Mesothelial cell of epicardium (in vitro differentiated cells): ENCODE measurements at regions not wholly inside any gene's neighbourhood (a gene's known extent, or its start where the extent isn't known, plus 50 kb on each side); places are given as distances from the start of the nearest gene placed in this dataset.

Experiments
- DNase-seq, 2 experiments: peaks; one replicate each; pipeline ENCODE4 v3.0.0; 2021; ENCODE audit warnings: low spot score in 2 of 2; ENCODE audit not compliant: unreplicated experiment in 2 of 2
- H3K27ac Mint-ChIP-seq: 2 replicates; pipeline ENCODE4 v1.8.0; 2021; ENCODE audit warnings: mixed read lengths
- H3K27me3 Mint-ChIP-seq: 2 replicates; pipeline ENCODE4 v1.8.0; 2021; ENCODE audit warnings: low read depth, mixed read lengths
- H3K36me3 Mint-ChIP-seq: 2 replicates; pipeline ENCODE4 v1.8.0; 2021; ENCODE audit warnings: mixed read lengths
- H3K4me1 Mint-ChIP-seq: 2 replicates; pipeline ENCODE4 v1.8.0; 2021; ENCODE audit warnings: mixed read lengths
- H3K4me3 Mint-ChIP-seq: 2 replicates; pipeline ENCODE4 v1.8.0; 2021; ENCODE audit warnings: mild to moderate bottlenecking, moderate library complexity, mixed read lengths
- H3K9me3 Mint-ChIP-seq: 2 replicates; pipeline ENCODE4 v1.8.0; 2021; ENCODE audit warnings: mixed read lengths
- TF ChIP-seq, protein P1 (sequence below): fragments of 200-600 bp; sonication (generic); IDR thresholded peaks from one replicate; pipeline ENCODE4 v1.5.0; 2021; ENCODE audit warnings: antibody characterized with exemption; ENCODE audit not compliant: unreplicated experiment

DNA sequence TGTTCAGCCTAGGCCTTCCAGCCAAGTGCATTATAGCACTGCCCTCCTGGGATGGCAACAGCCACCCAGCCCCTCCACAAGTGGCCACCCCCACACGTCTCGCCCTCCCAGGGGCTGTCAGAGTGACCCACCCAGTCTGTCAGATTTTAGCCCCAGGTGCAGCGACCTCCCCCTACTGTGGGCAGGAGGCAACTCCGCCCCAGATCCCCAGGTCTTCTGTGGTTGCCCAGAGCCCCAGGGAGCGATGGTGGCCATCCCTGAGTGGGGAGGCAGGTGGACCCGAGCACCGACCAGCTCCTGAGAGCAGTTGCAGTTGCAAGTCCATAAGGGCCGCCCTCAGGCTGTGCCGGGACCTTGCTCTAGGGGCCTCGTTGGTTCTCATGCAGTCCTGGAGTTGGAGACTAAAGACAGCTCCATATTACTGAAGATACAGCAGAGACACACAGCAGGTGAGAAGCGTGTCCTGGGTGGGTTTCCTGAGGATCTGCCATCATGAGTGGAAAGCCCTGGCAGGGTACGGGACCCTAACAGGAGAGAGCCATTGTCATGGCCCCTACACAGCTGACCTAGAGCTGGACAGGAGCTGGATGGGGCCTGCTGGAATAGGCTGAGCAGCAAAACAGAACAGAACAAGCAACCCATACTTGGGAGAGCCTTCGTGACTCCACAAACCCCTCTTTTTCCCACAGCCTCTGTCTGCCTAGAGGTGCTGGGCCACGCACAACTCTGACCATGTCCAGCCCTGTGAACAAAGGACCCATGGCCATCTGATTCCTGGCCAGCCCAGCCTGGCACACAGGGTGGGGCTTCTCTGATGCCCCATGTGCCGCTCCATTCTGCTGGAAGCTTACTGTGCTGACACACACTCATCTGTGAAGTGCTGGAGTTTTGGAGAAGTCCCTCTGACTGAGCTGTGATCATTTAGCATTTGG lies 110.3 kb upstream of the ALDH1A3 start:
- Mint-ChIP-seq H3K27ac (no peak overlapping the region), H3K9me3 (no peaks in the 10 kb centered on the region), H3K36me3 (peaks cover 2% of the 10 kb centered on the region), H3K4me3 (no peak overlapping the region), H3K4me1 (peaks cover 43% of the 10 kb centered on the region), H3K27me3 (no peaks in the 10 kb centered on the region)
- peak in 1 of 2 experiments; percentile 36 for DNase-seq
- TF ChIP-seq, protein P1, sequence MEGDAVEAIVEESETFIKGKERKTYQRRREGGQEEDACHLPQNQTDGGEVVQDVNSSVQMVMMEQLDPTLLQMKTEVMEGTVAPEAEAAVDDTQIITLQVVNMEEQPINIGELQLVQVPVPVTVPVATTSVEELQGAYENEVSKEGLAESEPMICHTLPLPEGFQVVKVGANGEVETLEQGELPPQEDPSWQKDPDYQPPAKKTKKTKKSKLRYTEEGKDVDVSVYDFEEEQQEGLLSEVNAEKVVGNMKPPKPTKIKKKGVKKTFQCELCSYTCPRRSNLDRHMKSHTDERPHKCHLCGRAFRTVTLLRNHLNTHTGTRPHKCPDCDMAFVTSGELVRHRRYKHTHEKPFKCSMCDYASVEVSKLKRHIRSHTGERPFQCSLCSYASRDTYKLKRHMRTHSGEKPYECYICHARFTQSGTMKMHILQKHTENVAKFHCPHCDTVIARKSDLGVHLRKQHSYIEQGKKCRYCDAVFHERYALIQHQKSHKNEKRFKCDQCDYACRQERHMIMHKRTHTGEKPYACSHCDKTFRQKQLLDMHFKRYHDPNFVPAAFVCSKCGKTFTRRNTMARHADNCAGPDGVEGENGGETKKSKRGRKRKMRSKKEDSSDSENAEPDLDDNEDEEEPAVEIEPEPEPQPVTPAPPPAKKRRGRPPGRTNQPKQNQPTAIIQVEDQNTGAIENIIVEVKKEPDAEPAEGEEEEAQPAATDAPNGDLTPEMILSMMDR = no peak

DNA sequence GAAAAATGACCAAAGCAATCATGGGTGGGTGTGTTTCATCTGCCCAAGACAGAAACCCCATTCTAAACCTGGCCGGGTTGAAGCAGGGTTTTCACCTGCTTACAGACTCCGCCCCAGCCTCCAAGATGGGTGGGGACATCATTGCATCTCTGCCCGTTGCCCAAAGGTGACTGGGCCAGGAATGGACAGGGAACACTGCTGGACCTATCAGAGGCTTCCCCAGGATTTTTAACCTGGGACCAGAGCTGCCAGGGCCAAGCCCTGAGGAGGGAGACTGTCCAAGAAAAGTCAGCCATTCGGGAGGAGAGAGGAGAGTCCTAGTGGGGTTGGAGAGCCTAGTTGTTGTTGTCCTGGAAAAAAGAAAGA lies 109.7 kb upstream of the ALDH1A3 start:
- Mint-ChIP-seq H3K27ac (no peak overlapping the region), H3K4me3 (no peak overlapping the region), H3K9me3 (no peaks in the 10 kb centered on the region), H3K36me3 (peaks cover 2% of the 10 kb centered on the region), H3K27me3 (no peaks in the 10 kb centered on the region), H3K4me1 (peaks cover 43% of the 10 kb centered on the region)
- TF ChIP-seq, protein P1 = no peak
- DNase-seq = no peak

DNA sequence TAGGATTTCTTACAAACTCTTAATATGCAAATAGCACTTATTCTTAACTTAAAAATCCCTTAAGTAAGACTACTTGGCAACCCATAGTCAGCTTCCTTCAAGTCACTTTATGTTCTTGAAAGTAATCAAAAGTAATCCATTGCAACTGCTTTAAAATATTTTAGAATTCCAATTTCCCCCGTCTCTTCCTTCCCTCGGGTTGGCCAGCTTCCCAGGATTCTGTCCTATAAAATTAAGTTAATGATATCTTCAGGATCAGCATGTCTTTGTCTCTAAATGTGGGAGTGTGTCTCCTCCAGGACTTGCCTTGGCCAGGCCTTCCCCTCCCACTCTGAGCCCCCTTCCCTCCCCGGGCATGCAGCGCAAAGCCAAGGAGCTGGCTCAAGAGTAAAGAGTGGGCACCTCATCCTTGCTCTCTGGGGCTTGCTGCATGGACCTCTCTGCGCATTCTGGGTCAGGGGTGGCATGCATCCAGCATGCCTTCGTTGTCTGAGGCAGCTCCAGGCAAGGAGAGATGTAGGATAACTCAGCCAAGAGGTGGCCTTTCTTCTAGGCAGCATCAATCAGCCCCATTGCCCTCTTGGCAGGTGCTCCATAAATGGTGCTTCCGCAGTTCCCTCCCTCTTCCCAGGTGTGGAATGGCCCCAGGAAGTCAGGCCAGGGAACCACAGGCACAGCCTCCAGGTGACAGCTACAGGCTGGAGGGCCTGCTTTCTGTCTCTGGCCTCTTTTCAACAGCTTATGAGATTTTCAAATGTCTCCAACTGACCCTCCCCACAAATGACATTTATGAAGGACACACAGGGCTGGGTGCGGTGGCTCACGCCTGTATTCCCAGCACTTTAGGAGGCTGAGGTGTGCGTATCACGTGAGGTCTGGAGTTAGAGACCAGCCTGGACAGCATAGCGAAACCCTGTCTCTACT lies 108.7 kb upstream of the ALDH1A3 start:
- TF ChIP-seq, protein P1 = no peak
- no peak for DNase-seq
- Mint-ChIP-seq H3K4me1 (peaks cover 37% of the 10 kb centered on the region), H3K27ac (peak overlapping the region; percentile 34), H3K9me3 (peaks cover 5% of the 10 kb centered on the region), H3K36me3 (peaks cover 2% of the 10 kb centered on the region), H3K4me3 (no peak overlapping the region), H3K27me3 (no peaks in the 10 kb centered on the region)

DNA sequence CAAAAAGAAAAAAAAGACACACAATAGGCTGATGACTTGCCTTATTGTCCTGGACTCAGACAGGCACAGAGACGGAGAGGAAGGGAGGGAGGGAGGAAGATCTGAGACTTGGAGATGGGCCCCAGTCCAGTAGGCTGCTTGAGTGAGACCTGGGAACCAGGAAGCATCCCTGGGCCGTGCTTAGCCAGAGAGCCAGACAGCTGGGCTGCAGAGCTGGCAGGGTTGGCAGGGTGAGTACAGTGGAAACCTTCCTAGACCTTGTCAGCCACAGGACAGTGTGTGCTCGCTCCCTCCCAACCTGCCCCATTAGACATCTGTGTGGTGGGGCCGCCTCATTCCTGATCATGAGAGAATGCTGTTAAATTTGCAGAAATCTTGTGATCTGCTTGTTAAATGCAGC lies 107.9 kb upstream of the ALDH1A3 start:
- no peak for DNase-seq
- no peaks in the 10 kb centered on the region for H3K27me3 Mint-ChIP-seq
- TF ChIP-seq, protein P1 = no peak
- H3K27ac Mint-ChIP-seq = no peak overlapping the region
- H3K4me1 Mint-ChIP-seq = peaks cover 30% of the 10 kb centered on the region
- peaks cover 7% of the 10 kb centered on the region for H3K9me3 Mint-ChIP-seq
- H3K36me3 Mint-ChIP-seq = peaks cover 2% of the 10 kb centered on the region
- no peak overlapping the region for H3K4me3 Mint-ChIP-seq

DNA sequence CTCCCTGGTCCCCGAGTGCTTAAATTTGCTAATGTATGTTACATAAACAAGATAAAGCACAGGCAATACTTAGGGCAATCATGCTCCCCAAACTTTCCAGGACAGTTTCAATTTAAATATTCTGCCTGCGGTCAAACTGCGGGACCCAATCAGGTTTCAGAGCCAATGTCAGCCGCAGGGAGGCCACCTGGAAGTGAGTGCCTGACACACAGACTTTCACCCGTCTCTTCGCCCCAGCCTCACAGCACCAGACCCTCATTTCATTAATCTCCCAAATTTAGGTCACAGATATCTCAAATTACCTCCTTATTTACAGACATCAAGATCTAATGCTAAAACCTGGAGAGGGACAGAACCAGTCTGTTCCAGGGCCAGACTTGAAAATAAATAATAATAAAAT lies 107.2 kb upstream of the ALDH1A3 start:
- Mint-ChIP-seq H3K36me3 (peaks cover 2% of the 10 kb centered on the region), H3K27ac (peak overlapping the region; percentile 32), H3K9me3 (peaks cover 7% of the 10 kb centered on the region), H3K4me1 (peaks cover 30% of the 10 kb centered on the region), H3K4me3 (no peak overlapping the region), H3K27me3 (no peaks in the 10 kb centered on the region)
- no peak for DNase-seq
- TF ChIP-seq, protein P1 = no peak
